K562 (cell line): ENCODE measurements at regions not wholly inside any gene's neighbourhood (a gene's known extent, or its start where the extent isn't known, plus 50 kb on each side); places are given as distances from the start of the nearest gene placed in this dataset.

Experiments
- ATAC-seq: fragments of 200-7000 bp; cut with Tn5 transposase; 3 replicates; pipeline ENCODE4 v1.9.1; 2020; ENCODE audit warnings: moderate library complexity
- BruUV-seq: library from RNA; stranded (reverse); fragments of 400-500 nt; replicated peaks from 2 replicates; lab custom pipeline; 2021; lab: Mats Ljungman, UMichigan
- CTCF ChIA-PET: fragments of 300-600 bp; formaldehyde crosslinking; extraction: SDS; loops from one replicate; lab custom pipeline; 2021; ENCODE audit warnings: low intra/inter-chr PET ratio; lab: Yijun Ruan, JAX
- POLR2A ChIA-PET: fragments of 300-600, 350-650 bp; sonication (Branson Sonifier 250); formaldehyde crosslinking; extraction: SDS; loops from one replicate; lab custom pipeline; 2021; ENCODE audit warnings: antibody characterized with exemption, inconsistent platforms; lab: Yijun Ruan, JAX
- DNase-seq, 4 experiments: peaks; one replicate each; pipeline versions ENCODE4 v3.0.0 to v3.0.0-alpha.2; 2011 to 2018; ENCODE audit warnings: low spot score in 3 of 4, mixed read lengths in 3 of 4; ENCODE audit errors: extremely low read depth in 1 of 4
- FAIRE-seq: peaks from 2 replicates; lab custom pipeline; 2011; peaks lifted over from hg19 to GRCh38; lab: Jason Lieb, UNC
- H2AFZ ChIP-seq: 2 replicates; pipeline ENCODE4 v1.6.0; 2011; ENCODE audit warnings: low read depth, low read length, control low read depth, inconsistent platforms
- H3K27ac ChIP-seq: fragments of 200-600 bp; 3 replicates; pipeline ENCODE4 v1.8.0; 2011; ENCODE audit warnings: low read depth, mild to moderate bottlenecking, control low read depth, inconsistent platforms, low read length, moderate library complexity, mixed read lengths; ENCODE audit errors: extremely low read depth
- H3K27me3 ChIP-seq, 2 experiments: fragments of 300-600 bp in 1 of 2; 2 replicates in 1 of 2; 3 replicates in 1 of 2; pipeline versions ENCODE4 v1.6.0 to v1.8.0; 2011; ENCODE audit warnings: inconsistent platforms in 2 of 2, low read length in 2 of 2, mild to moderate bottlenecking in 1 of 2, mixed read lengths in 1 of 2, moderate library complexity in 1 of 2; ENCODE audit not compliant: control insufficient read depth in 2 of 2, insufficient read depth in 2 of 2
- H3K36me3 ChIP-seq: fragments of 300-600 bp; 3 replicates; pipeline ENCODE4 v1.8.0; 2011; ENCODE audit warnings: mild to moderate bottlenecking, low read length, inconsistent platforms; ENCODE audit not compliant: control insufficient read depth, insufficient read depth
- H3K4me1 ChIP-seq, 2 experiments: fragments of 200-600 bp in 1 of 2; replicated peaks in 1 of 2; 2 replicates in 1 of 2; 3 replicates in 1 of 2; pipeline versions ENCODE4 v1.5.1 to v1.8.0; 2011; ENCODE audit warnings: inconsistent platforms in 2 of 2, low read length in 2 of 2, mild to moderate bottlenecking in 1 of 2, mixed read lengths in 1 of 2, moderate library complexity in 1 of 2; ENCODE audit not compliant: control insufficient read depth in 2 of 2, insufficient read depth in 2 of 2
- H3K4me2 ChIP-seq: 2 replicates; pipeline ENCODE4 v1.6.1; 2011; ENCODE audit warnings: low read length, control low read depth, inconsistent platforms, mixed read lengths; ENCODE audit not compliant: insufficient read depth
- H3K4me3 ChIP-seq: fragments of 200-600 bp; sonication (generic), shearing (Covaris generic); 2 replicates; pipeline ENCODE4 v1.5.1; 2016; ENCODE audit warnings: control low read depth, inconsistent platforms
- H3K79me2 ChIP-seq: fragments of 200-600 bp; 3 replicates; pipeline ENCODE4 v1.8.0; 2011; ENCODE audit warnings: low read length, inconsistent platforms; ENCODE audit not compliant: control insufficient read depth, insufficient read depth
- H3K9ac ChIP-seq, 2 experiments: 2 replicates each; pipeline versions ENCODE4 v1.6.0 to v1.6.1; 2011; ENCODE audit warnings: low read depth in 2 of 2, low read length in 2 of 2, control low read depth in 1 of 2, inconsistent platforms in 1 of 2, mild to moderate bottlenecking in 1 of 2, mixed read lengths in 1 of 2; ENCODE audit not compliant: insufficient read depth in 1 of 2
- H3K9me1 ChIP-seq: one replicate; pipeline ENCODE4 v1.6.0; 2011; ENCODE audit warnings: inconsistent platforms, mild to moderate bottlenecking, low read length, moderate library complexity; ENCODE audit not compliant: control insufficient read depth, insufficient read depth
- H3K9me3 ChIP-seq: replicated peaks from 2 replicates; pipeline ENCODE4 v1.5.1; 2011; ENCODE audit warnings: low read depth, low read length, inconsistent platforms; ENCODE audit not compliant: control insufficient read depth, insufficient read depth
- H4K20me1 ChIP-seq: replicated peaks from 2 replicates; pipeline ENCODE4 v1.6.1; 2011; ENCODE audit warnings: low read length, inconsistent platforms, mixed read lengths; ENCODE audit not compliant: control insufficient read depth, insufficient read depth
- HDAC8 ChIP-seq: fragments of 450-650 bp; IDR thresholded peaks from 2 replicates; pipeline ENCODE4 v1.6.1; 2016; ENCODE audit warnings: mild to moderate bottlenecking, missing genetic modification characterization, moderate library complexity, missing compliant biosample characterization
- KDM1A ChIP-seq, 2 experiments: fragments of 450-650 bp; IDR thresholded peaks; 2 replicates each; pipeline ENCODE4 v1.6.1; 2016; ENCODE audit warnings: mild to moderate bottlenecking in 2 of 2
- NCOA2 ChIP-seq, 2 experiments: fragments of 450-650 bp; IDR thresholded peaks; 2 replicates each; pipeline ENCODE4 v1.6.1; 2018; ENCODE audit warnings: mild to moderate bottlenecking in 2 of 2, moderate library complexity in 1 of 2; ENCODE audit not compliant: partially characterized antibody in 2 of 2
- RBBP5 ChIP-seq: fragments of 200-600 bp; sonication (generic); IDR thresholded peaks from 2 replicates; pipeline ENCODE4 v1.6.1; 2012; ENCODE audit warnings: borderline replicate concordance, mild to moderate bottlenecking, low read length, control low read depth, inconsistent platforms; ENCODE audit not compliant: insufficient read depth, poor library complexity, severe bottlenecking
- RFX7 ChIP-seq: fragments of 250-450 bp; sonication (Bioruptor Pico); IDR thresholded peaks from 2 replicates; pipeline ENCODE4 v1.5.1; 2021; ENCODE audit warnings: mild to moderate bottlenecking
- SRF ChIP-seq, 2 experiments: fragments of 250-450, 450-650 bp in 1 of 2; sonication (Bioruptor Pico) in 1 of 2; sonication (generic) in 1 of 2; formaldehyde crosslinking; IDR thresholded peaks; 2 replicates each; pipeline versions ENCODE4 v1.5.0 to v1.5.1; 2020 to 2022; ENCODE audit warnings: mild to moderate bottlenecking in 1 of 2, missing genetic modification reagents in 1 of 2
- TEAD1 ChIP-seq, 2 experiments: fragments of 450-650 bp in 1 of 2; sonication (generic) in 1 of 2; formaldehyde crosslinking; IDR thresholded peaks; 2 replicates each; pipeline versions ENCODE4 v1.4.0 to v1.8.0; 2020 to 2022; ENCODE audit warnings: mild to moderate bottlenecking in 2 of 2, missing genetic modification reagents in 1 of 2
- WGBS: fragments of 100-300 bp; shearing (Covaris generic); methylation state at CpG from one replicate; pipeline ENCODE4 v1.1.6; 2016; ENCODE audit warnings: low coverage, mixed read lengths; ENCODE audit not compliant: insufficient coverage; ENCODE audit errors: missing lambda C conversion rate; 5-methylcytosine and 5-hydroxymethylcytosine counted together
- in situ Hi-C: fragments of 300-500 bp; cut with MboI; formaldehyde crosslinking; loops from 4 replicates; pipeline ENCODE4 v1.15.0; 2018; ENCODE audit warnings: inconsistent platforms, mixed read lengths
- intact Hi-C: fragments of 100-400 bp; cut with micrococcal nuclease; formaldehyde crosslinking; loops from 2 replicates; pipeline ENCODE4 v1.14.2; 2022
- TF ChIP-seq, protein P1 (sequence below): fragments of 250-450 bp; sonication (Bioruptor Pico); IDR thresholded peaks from 2 replicates; pipeline ENCODE4 v1.4.0; 2020
- TF ChIP-seq, protein P2 (sequence below): IDR thresholded peaks from 3 replicates; pipeline ENCODE4 v1.6.1; 2011; ENCODE audit warnings: borderline replicate concordance, mild to moderate bottlenecking; ENCODE audit not compliant: insufficient read length, insufficient read depth
- TF ChIP-seq, protein P3 (sequence below): fragments of 450-650 bp; formaldehyde crosslinking; IDR thresholded peaks from 2 replicates; pipeline ENCODE4 v1.4.0; 2022; ENCODE audit warnings: missing genetic modification characterization

DNA sequence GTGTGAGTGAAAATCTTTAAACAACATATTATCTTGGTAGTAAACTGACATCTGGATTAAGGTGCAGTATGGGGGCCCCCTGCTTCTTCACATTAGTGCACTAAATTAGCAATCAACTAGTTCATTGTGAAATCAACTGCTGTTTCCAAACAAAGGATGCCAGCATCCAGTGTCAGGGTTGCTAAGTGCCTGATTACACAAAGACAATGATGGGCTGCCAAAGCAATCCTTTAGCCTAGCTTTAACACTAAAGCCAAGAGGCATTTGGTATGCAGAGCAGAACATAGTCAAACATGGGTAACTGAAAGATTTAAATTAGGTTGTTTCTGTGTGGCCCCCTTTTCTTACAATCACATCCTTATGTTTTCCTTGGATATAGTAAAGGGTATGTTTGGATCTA is 543.1 kb upstream of the SLITRK5 start (continued):
- TF ChIP-seq NCOA2 (IDR thresholded peaks at IDR 0.05; ENCODE audit: partially characterized antibody in 2 of 2): no peak
- no peak for TF ChIP-seq RBBP5
- no peak for TF ChIP-seq SRF (CRISPR knock-in tag; IDR thresholded peaks at IDR 0.05)

DNA sequence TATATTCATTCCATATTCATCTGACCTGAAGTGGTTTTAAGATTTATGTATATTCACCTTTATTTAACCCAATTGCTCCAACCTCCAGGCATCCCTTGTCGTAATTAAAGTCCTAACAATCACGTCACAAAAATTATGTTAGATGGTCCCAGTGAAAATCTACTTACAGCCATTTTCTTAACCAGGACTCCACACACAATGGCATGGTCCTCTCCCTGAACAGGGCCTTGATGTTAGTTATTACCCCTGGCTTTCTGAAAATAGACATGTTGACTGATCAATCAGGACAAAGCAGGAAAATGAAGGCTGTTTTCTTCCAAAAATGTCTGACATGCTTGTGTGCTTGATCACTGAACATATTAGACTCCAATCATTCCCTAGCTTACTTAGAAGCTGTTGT is 542.7 kb upstream of the SLITRK5 start:
- no peak overlapping the region for H3K9ac ChIP-seq
- H3K4me3 ChIP-seq: no peak overlapping the region
- DNase-seq: no peak
- H3K9me3 ChIP-seq: no peaks in the 10 kb centered on the region; the same call in 1 of the 2 replicates
- no peak for ATAC-seq
- H3K79me2 ChIP-seq: no peaks in the 10 kb centered on the region
- in situ Hi-C loops (no loop called here), intact Hi-C loops (no loop called here)
- H4K20me1 ChIP-seq: no peaks in the 10 kb centered on the region
- H3K27ac ChIP-seq: no peak overlapping the region
- H3K4me2 ChIP-seq: no peak overlapping the region
- no peak for FAIRE-seq
- BruUV-seq: no TSS peak
- no peaks in the 10 kb centered on the region for H3K27me3 ChIP-seq
- POLR2A ChIA-PET: no interaction called here
- H2AFZ ChIP-seq: no peak overlapping the region
- no peaks in the 10 kb centered on the region for H3K9me1 ChIP-seq
- CTCF ChIA-PET: no interaction called here
- 5% methylated on average over 2 of the region's 2 CpGs for WGBS
- no peaks in the 10 kb centered on the region for H3K36me3 ChIP-seq
- H3K4me1 ChIP-seq: no peaks in the 10 kb centered on the region
- no peak for TF ChIP-seq HDAC8 (tag)
- TF ChIP-seq, protein P1, sequence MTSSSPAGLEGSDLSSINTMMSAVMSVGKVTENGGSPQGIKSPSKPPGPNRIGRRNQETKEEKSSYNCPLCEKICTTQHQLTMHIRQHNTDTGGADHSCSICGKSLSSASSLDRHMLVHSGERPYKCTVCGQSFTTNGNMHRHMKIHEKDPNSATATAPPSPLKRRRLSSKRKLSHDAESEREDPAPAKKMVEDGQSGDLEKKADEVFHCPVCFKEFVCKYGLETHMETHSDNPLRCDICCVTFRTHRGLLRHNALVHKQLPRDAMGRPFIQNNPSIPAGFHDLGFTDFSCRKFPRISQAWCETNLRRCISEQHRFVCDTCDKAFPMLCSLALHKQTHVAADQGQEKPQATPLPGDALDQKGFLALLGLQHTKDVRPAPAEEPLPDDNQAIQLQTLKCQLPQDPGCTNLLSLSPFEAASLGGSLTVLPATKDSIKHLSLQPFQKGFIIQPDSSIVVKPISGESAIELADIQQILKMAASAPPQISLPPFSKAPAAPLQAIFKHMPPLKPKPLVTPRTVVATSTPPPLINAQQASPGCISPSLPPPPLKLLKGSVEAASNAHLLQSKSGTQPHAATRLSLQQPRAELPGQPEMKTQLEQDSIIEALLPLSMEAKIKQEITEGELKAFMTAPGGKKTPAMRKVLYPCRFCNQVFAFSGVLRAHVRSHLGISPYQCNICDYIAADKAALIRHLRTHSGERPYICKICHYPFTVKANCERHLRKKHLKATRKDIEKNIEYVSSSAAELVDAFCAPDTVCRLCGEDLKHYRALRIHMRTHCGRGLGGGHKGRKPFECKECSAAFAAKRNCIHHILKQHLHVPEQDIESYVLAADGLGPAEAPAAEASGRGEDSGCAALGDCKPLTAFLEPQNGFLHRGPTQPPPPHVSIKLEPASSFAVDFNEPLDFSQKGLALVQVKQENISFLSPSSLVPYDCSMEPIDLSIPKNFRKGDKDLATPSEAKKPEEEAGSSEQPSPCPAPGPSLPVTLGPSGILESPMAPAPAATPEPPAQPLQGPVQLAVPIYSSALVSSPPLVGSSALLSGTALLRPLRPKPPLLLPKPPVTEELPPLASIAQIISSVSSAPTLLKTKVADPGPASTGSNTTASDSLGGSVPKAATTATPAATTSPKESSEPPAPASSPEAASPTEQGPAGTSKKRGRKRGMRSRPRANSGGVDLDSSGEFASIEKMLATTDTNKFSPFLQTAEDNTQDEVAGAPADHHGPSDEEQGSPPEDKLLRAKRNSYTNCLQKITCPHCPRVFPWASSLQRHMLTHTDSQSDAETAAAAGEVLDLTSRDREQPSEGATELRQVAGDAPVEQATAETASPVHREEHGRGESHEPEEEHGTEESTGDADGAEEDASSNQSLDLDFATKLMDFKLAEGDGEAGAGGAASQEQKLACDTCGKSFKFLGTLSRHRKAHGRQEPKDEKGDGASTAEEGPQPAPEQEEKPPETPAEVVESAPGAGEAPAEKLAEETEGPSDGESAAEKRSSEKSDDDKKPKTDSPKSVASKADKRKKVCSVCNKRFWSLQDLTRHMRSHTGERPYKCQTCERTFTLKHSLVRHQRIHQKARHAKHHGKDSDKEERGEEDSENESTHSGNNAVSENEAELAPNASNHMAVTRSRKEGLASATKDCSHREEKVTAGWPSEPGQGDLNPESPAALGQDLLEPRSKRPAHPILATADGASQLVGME (CRISPR knock-in tag): no peak
- TF ChIP-seq, protein P2, sequence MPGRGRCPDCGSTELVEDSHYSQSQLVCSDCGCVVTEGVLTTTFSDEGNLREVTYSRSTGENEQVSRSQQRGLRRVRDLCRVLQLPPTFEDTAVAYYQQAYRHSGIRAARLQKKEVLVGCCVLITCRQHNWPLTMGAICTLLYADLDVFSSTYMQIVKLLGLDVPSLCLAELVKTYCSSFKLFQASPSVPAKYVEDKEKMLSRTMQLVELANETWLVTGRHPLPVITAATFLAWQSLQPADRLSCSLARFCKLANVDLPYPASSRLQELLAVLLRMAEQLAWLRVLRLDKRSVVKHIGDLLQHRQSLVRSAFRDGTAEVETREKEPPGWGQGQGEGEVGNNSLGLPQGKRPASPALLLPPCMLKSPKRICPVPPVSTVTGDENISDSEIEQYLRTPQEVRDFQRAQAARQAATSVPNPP: no peak
- TF ChIP-seq TEAD1 (CRISPR knock-in tag; IDR thresholded peaks at IDR 0.05): no peak
- TF ChIP-seq, protein P3, sequence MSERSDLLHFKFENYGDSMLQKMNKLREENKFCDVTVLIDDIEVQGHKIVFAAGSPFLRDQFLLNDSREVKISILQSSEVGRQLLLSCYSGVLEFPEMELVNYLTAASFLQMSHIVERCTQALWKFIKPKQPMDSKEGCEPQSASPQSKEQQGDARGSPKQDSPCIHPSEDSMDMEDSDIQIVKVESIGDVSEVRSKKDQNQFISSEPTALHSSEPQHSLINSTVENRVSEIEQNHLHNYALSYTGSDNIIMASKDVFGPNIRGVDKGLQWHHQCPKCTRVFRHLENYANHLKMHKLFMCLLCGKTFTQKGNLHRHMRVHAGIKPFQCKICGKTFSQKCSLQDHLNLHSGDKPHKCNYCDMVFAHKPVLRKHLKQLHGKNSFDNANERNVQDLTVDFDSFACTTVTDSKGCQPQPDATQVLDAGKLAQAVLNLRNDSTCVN (CRISPR knock-in tag): no peak
- TF ChIP-seq KDM1A (IDR thresholded peaks at IDR 0.05): no peak
- no peak for TF ChIP-seq RFX7 (CRISPR knock-in tag)
